Activated B cell treated with CpG ODN at 0.5 μM for 24 hours (primary cell): ENCODE measurements at regions not wholly inside any gene's neighbourhood (a gene's known extent, or its start where the extent isn't known, plus 50 kb on each side); places are given as distances from the start of the nearest gene placed in this dataset.

Experiments
- ATAC-seq: fragments of 200-7000 bp; cut with Tn5 transposase; one replicate; pipeline ENCODE4 v1.10.0; 2021; ENCODE audit warnings: low read depth, mild to moderate bottlenecking, moderate library complexity
- CTCF ChIA-PET: fragments of 350-600 bp; sonication (Branson Sonifier 250); formaldehyde crosslinking; loops from one replicate; lab custom pipeline; 2021; ENCODE audit warnings: antibody characterized with exemption; lab: Charles Lee
- POLR2A ChIA-PET: fragments of 350-600 bp; sonication (Branson Sonifier 250); formaldehyde crosslinking; loops from one replicate; lab custom pipeline; 2021; ENCODE audit warnings: antibody characterized with exemption; lab: Charles Lee
- DNase-seq: peaks from one replicate; pipeline ENCODE4 v3.0.0; 2022
- H3K27ac Mint-ChIP-seq: one replicate; pipeline ENCODE4 v1.8.0; 2020; ENCODE audit warnings: mixed read lengths
- H3K27me3 Mint-ChIP-seq: one replicate; pipeline ENCODE4 v1.8.0; 2021; ENCODE audit warnings: mixed read lengths
- H3K36me3 Mint-ChIP-seq: one replicate; pipeline ENCODE4 v1.8.0; 2021; ENCODE audit warnings: low read depth, mixed read lengths
- H3K4me1 Mint-ChIP-seq: one replicate; pipeline ENCODE4 v1.8.0; 2021; ENCODE audit warnings: mixed read lengths
- H3K4me3 Mint-ChIP-seq: one replicate; pipeline ENCODE4 v1.8.0; 2020; ENCODE audit warnings: mild to moderate bottlenecking, mixed read lengths
- H3K9me3 Mint-ChIP-seq: one replicate; pipeline ENCODE4 v1.8.0; 2020; ENCODE audit warnings: mixed read lengths
- CTCF ChIP-seq: fragments of 200-600 bp; IDR thresholded peaks from one replicate; pipeline ENCODE4 v1.8.0; 2022; ENCODE audit warnings: antibody characterized with exemption, mild to moderate bottlenecking
- intact Hi-C: fragments of 100-400 bp; cut with micrococcal nuclease; formaldehyde crosslinking; loops from one replicate; pipeline ENCODE4 v1.15.1; 2024

DNA sequence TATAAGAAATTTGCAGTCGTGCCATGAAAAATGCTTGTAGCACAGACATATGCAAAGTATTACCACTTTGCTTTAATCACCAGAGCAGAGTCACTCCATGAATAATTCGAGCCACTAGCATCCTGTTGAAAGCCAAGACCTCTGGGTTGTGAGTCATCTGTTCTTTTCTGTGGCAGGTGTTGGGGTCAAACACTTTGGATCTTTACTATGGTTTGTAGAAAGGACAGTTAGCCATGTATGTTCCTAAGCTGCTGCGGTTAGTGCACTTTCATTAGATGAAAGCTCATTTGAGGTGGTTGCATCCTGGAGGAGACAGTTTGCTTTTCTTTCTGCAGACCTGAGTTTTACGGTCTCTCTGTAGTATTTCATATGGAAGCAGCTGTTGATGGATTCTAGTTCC lies 223.7 kb downstream of the DMRT2 start:
- Mint-ChIP-seq H3K27me3 (peaks cover 2% of the 10 kb centered on the region), H3K4me1 (no peaks in the 10 kb centered on the region), H3K9me3 (no peaks in the 10 kb centered on the region), H3K27ac (no peak overlapping the region), H3K4me3 (no peak overlapping the region), H3K36me3 (no peaks in the 10 kb centered on the region)
- ATAC-seq, result no peak
- CTCF ChIA-PET, result no interaction called here
- no peak for TF ChIP-seq CTCF
- POLR2A ChIA-PET, result no interaction called here
- DNase-seq, result no peak
- intact Hi-C loops, result no loop called here

DNA sequence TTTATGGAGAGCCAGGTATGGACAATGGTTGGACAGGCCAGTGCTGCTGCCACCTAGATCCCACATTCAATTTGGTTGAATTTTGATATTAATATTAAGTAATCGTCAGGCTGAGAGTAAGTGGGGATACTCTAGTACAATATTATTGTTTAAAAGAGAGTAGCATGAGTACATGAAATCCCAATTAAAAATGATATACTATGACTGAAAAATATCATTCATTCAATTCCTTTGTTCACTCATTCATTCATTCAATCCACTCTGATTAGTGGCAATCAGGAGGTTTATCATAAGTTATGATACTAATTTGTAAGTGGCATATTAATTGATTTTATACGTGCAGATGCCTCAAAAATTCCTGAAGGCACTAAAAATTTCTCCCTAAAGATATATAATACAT lies 224.2 kb downstream of the DMRT2 start:
- Mint-ChIP-seq H3K36me3 (no peaks in the 10 kb centered on the region), H3K9me3 (no peaks in the 10 kb centered on the region), H3K27me3 (peaks cover 2% of the 10 kb centered on the region), H3K4me3 (no peak overlapping the region), H3K27ac (no peak overlapping the region), H3K4me1 (no peaks in the 10 kb centered on the region)
- ChIA-PET CTCF (no interaction called here), POLR2A (no interaction called here)
- intact Hi-C loops, result no loop called here
- TF ChIP-seq CTCF, result no peak
- DNase-seq (no peak), ATAC-seq (no peak)

GRCh38 chr9:1276474-1276873 lies 226.3 kb downstream of the DMRT2 start:
- no peak for TF ChIP-seq CTCF
- Mint-ChIP-seq H3K27ac (no peak overlapping the region), H3K27me3 (peaks cover 2% of the 10 kb centered on the region), H3K4me3 (no peak overlapping the region), H3K4me1 (no peaks in the 10 kb centered on the region), H3K36me3 (no peaks in the 10 kb centered on the region), H3K9me3 (no peaks in the 10 kb centered on the region)
- DNase-seq (no peak), ATAC-seq (no peak)
- CTCF ChIA-PET, result no interaction called here
- POLR2A ChIA-PET, result no interaction called here
- intact Hi-C loops, result no loop called here

GRCh38 chr9:1284727-1285126 lies 234.6 kb downstream of the DMRT2 start:
- TF ChIP-seq CTCF, result no peak
- Mint-ChIP-seq H3K4me3 (no peak overlapping the region), H3K27ac (no peak overlapping the region), H3K4me1 (no peaks in the 10 kb centered on the region), H3K27me3 (no peaks in the 10 kb centered on the region), H3K36me3 (no peaks in the 10 kb centered on the region), H3K9me3 (no peaks in the 10 kb centered on the region)
- intact Hi-C loops, result no loop called here
- CTCF ChIA-PET, result no interaction called here
- no peak for DNase-seq
- POLR2A ChIA-PET, result no interaction called here
- no peak for ATAC-seq

DNA sequence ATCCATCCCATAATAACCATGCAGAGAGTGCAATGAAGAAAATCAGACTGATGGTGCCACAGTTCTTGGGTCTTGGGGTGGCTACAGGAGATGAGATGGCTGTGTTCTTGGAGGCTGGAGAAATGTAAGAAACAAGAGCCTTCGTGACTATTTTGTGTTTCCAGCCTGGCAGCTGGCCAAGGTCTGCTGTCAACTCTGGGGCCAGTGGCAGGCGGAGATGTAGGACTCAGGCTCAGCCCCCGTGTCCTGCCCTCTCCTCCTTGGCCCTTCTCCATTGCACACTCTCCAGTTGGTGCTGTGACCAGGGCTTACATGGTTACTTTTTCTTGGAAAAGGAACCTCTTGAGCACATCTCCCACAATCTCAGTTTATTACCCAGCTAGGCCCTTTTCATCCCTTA lies 235.4 kb downstream of the DMRT2 start:
- intact Hi-C loops, result no loop called here
- H3K4me1 Mint-ChIP-seq, result no peaks in the 10 kb centered on the region
- no peak for DNase-seq
- no peak for TF ChIP-seq CTCF
- no peak overlapping the region for H3K27ac Mint-ChIP-seq
- no peaks in the 10 kb centered on the region for H3K36me3 Mint-ChIP-seq
- H3K9me3 Mint-ChIP-seq, result no peaks in the 10 kb centered on the region
- no peak for ATAC-seq
- H3K27me3 Mint-ChIP-seq, result no peaks in the 10 kb centered on the region
- CTCF ChIA-PET, result no interaction called here
- no peak overlapping the region for H3K4me3 Mint-ChIP-seq
- POLR2A ChIA-PET, result no interaction called here
